ENCODE measurements at regions not wholly inside any gene's neighbourhood (a gene's known extent, or its start where the extent isn't known, plus 50 kb on each side); places are given as distances from the start of the nearest gene placed in this dataset.
"Not testable (repeated sequence)": the region's sequence is repeated elsewhere in the genome, so short reads cannot be mapped to it uniquely, and the experiment has no call there.

GRCh38 chr6:121596441-121596840 lies 161.0 kb downstream of the GJA1 start:
- ChIA-PET CTCF (no interaction called here), POLR2A (no interaction called here)
- DNase-seq (ENCODE audit: low read depth in 1 of 2, low spot score in 1 of 2) = no peak
- no peak for TF ChIP-seq HDAC2 (IDR thresholded peaks at IDR 0.05)
- TF ChIP-seq HES2 (IDR thresholded peaks at IDR 0.05) = no peak
- no peak for TF ChIP-seq RARB (CRISPR knock-in tag; IDR thresholded peaks at IDR 0.05)
- no peak for TF ChIP-seq JUNB (IDR thresholded peaks at IDR 0.05)
- TF ChIP-seq JUN (IDR thresholded peaks at IDR 0.05) = no peak
- no peak for TF ChIP-seq NFE2L2 (conservative IDR thresholded peaks at IDR 0.05; ENCODE audit: low read length)
- Histone ChIP-seq H3K4me3 (no peak overlapping the region), H3K4me2 (no peak overlapping the region), H3K27ac (no peak overlapping the region), H3K4me1 (no peaks in the 10 kb centered on the region), H3K9me3 (no peaks in the 10 kb centered on the region)
- ATAC-seq = no peak
- 75% methylated on average over 4 of the region's 4 CpGs for whole genome bisulfite sequencing (ENCODE audit: missing lambda C conversion rate)
- no peak for FAIRE-seq

GRCh38 chr6:121597654-121598053 lies 162.2 kb downstream of the GJA1 start:
- Histone ChIP-seq H3K4me2 (no peak overlapping the region), H3K4me3 (no peak overlapping the region), H3K27ac (no peak overlapping the region), H3K9me3 (no peaks in the 10 kb centered on the region), H3K4me1 (no peaks in the 10 kb centered on the region)
- POLR2A ChIA-PET = no interaction called here
- DNase-seq (ENCODE audit: low read depth in 1 of 2, low spot score in 1 of 2) = no peak
- TF ChIP-seq PBX3 (IDR thresholded peaks at IDR 0.05) (no peak), FOSB (CRISPR knock-in tag; IDR thresholded peaks at IDR 0.05) (no peak), CEBPB (IDR thresholded peaks at IDR 0.05) (no peak), HOXB5 (CRISPR knock-in tag; IDR thresholded peaks at IDR 0.05) (no peak), RNF2 (IDR thresholded peaks at IDR 0.05; ENCODE audit: borderline replicate concordance, low read depth) (no peak), HES2 (IDR thresholded peaks at IDR 0.05) (no peak), ESRRA (IDR thresholded peaks at IDR 0.05; ENCODE audit: borderline replicate concordance, low read length) (no peak), MYC (IDR thresholded peaks at IDR 0.05; ENCODE audit: borderline replicate concordance, low read length) (no peak), CHD4 (IDR thresholded peaks at IDR 0.05; ENCODE audit: borderline replicate concordance) (no peak), NFE2L2 (conservative IDR thresholded peaks at IDR 0.05; ENCODE audit: low read length) (no peak), REST (IDR thresholded peaks at IDR 0.05) (no peak), RARB (CRISPR knock-in tag; IDR thresholded peaks at IDR 0.05) (no peak), RFX5 (IDR thresholded peaks at IDR 0.05) (no peak), JUNB (IDR thresholded peaks at IDR 0.05) (no peak), GATA3 (IDR thresholded peaks at IDR 0.05; ENCODE audit: borderline replicate concordance) (no peak), SREBF2 (IDR thresholded peaks at IDR 0.05) (no peak)
- 75% methylated on average over 3 of the region's 3 CpGs for WGBS (ENCODE audit: missing lambda C conversion rate)
- ATAC-seq = no peak
- CTCF ChIA-PET = no interaction called here
- FAIRE-seq = no peak

- H3K4me1 ChIP-seq; ATAC-seq; CTCF ChIA-PET; H3K27ac ChIP-seq; DNase-seq (ENCODE audit: low read depth in 1 of 2, low spot score in 1 of 2); H3K9me3 ChIP-seq; H3K4me3 ChIP-seq; FAIRE-seq; H3K4me2 ChIP-seq; POLR2A ChIA-PET: not testable (repeated sequence)
- 84% methylated on average over 6 of the region's 6 CpGs for WGBS (ENCODE audit: missing lambda C conversion rate)
Measured at GRCh38 chr6:121599331-121599730, 163.9 kb downstream of the GJA1 start.

All from A549 (cell line).